HL-60 (cell line): ENCODE measurements at regions not wholly inside any gene's neighbourhood (a gene's known extent, or its start where the extent isn't known, plus 50 kb on each side); places are given as distances from the start of the nearest gene placed in this dataset.

Source experiments
- DNase-seq, 2 experiments: peaks; one replicate each; pipeline ENCODE4 v3.0.0-alpha.2; 2010 to 2020; ENCODE audit warnings: low read depth in 1 of 2, low spot score in 1 of 2
- H3K27ac ChIP-seq: fragments of 250-450 bp; sonication (Bioruptor Pico); replicated peaks from 2 replicates; pipeline ENCODE4 v1.5.1; 2020; ENCODE audit warnings: mild to moderate bottlenecking, moderate library complexity
- H3K27me3 ChIP-seq: fragments of 250-450 bp; sonication (Bioruptor Pico); 2 replicates; pipeline ENCODE4 v1.5.1; 2021; ENCODE audit warnings: mild to moderate bottlenecking, moderate library complexity; ENCODE audit not compliant: insufficient read depth, poor library complexity, severe bottlenecking
- H3K4me3 ChIP-seq: replicated peaks from 2 replicates; pipeline ENCODE4 v1.5.1; 2011; ENCODE audit warnings: mild to moderate bottlenecking, control low read depth, low read length; ENCODE audit not compliant: insufficient read depth
- CTCF ChIP-seq: IDR thresholded peaks from one replicate; pipeline ENCODE4 v1.5.1; 2011; ENCODE audit warnings: low read length, control low read depth, inconsistent platforms; ENCODE audit not compliant: insufficient read depth
- GABPA ChIP-seq: IDR thresholded peaks from 2 replicates; pipeline ENCODE4 v1.6.1; 2012; ENCODE audit warnings: low read depth
- POLR2AphosphoS5 ChIP-seq: IDR thresholded peaks from 2 replicates; pipeline ENCODE4 v1.6.1; 2012; ENCODE audit warnings: low read depth
- REST ChIP-seq: IDR thresholded peaks from 2 replicates; pipeline ENCODE4 v1.6.1; 2012; ENCODE audit warnings: low read depth; ENCODE audit not compliant: insufficient replicate concordance
- SPI1 ChIP-seq: IDR thresholded peaks from 2 replicates; pipeline ENCODE4 v1.6.1; 2012; ENCODE audit warnings: low read depth, mild to moderate bottlenecking, borderline replicate concordance

GRCh38 chr1:188599313-188599712 is 1770.6 kb downstream of the PLA2G4A start:
- H3K27ac ChIP-seq: no peak overlapping the region
- no peak overlapping the region for H3K4me3 ChIP-seq
- H3K27me3 ChIP-seq: no peaks in the 10 kb centered on the region
- DNase-seq: no peak
- TF ChIP-seq CTCF (no peak), SPI1 (no peak), GABPA (no peak), REST (no peak), POLR2AphosphoS5 (no peak)

GRCh38 chr1:188611432-188611831 is 1782.7 kb downstream of the PLA2G4A start:
- no peak for TF ChIP-seq SPI1
- no peak for TF ChIP-seq CTCF
- no peak for TF ChIP-seq POLR2AphosphoS5
- no peak for TF ChIP-seq REST
- no peak for TF ChIP-seq GABPA
- Histone ChIP-seq H3K27ac (no peak overlapping the region), H3K27me3 (no peaks in the 10 kb centered on the region), H3K4me3 (no peak overlapping the region)
- no peak for DNase-seq

GRCh38 chr1:188615321-188615720 is 1786.6 kb downstream of the PLA2G4A start:
- Histone ChIP-seq H3K27me3 (no peaks in the 10 kb centered on the region), H3K4me3 (no peak overlapping the region), H3K27ac (no peak overlapping the region)
- TF ChIP-seq CTCF: no peak
- TF ChIP-seq GABPA: no peak
- TF ChIP-seq SPI1: no peak
- no peak for TF ChIP-seq POLR2AphosphoS5
- no peak for TF ChIP-seq REST
- DNase-seq: no peak
